Activated naive CD4-positive, alpha-beta T cell treated with anti-CD3 and anti-CD28 coated beads, Interleukin-2, amount 10 ng/mL, durations not matched to agents 7 days and 5 days (primary cell): ENCODE measurements at regions not wholly inside any gene's neighbourhood (a gene's known extent, or its start where the extent isn't known, plus 50 kb on each side); places are given as distances from the start of the nearest gene placed in this dataset.
"Not testable (repeated sequence)": the region's sequence is repeated elsewhere in the genome, so short reads cannot be mapped to it uniquely, and the experiment has no call there.

Experiments
- CTCF ChIA-PET: fragments of 350-600 bp; sonication (Branson Sonifier 250); formaldehyde crosslinking; loops from one replicate; lab custom pipeline; 2021; ENCODE audit warnings: antibody characterized with exemption; lab: Charles Lee
- DNase-seq: peaks from one replicate; pipeline ENCODE4 v3.0.0-alpha.2; 2020
- H3K27ac Mint-ChIP-seq: one replicate; pipeline ENCODE4 v1.8.0; 2021; ENCODE audit warnings: mild to moderate bottlenecking, moderate library complexity, mixed read lengths
- H3K27me3 Mint-ChIP-seq: one replicate; pipeline ENCODE4 v1.8.0; 2021; ENCODE audit warnings: mild to moderate bottlenecking, mixed read lengths
- H3K36me3 Mint-ChIP-seq: one replicate; pipeline ENCODE4 v1.8.0; 2021; ENCODE audit warnings: mixed read lengths
- H3K4me1 Mint-ChIP-seq: one replicate; pipeline ENCODE4 v1.8.0; 2021; ENCODE audit warnings: mixed read lengths
- H3K4me3 Mint-ChIP-seq: one replicate; pipeline ENCODE4 v1.8.0; 2021; ENCODE audit warnings: mild to moderate bottlenecking, moderate library complexity, mixed read lengths
- H3K9me3 Mint-ChIP-seq: one replicate; pipeline ENCODE4 v1.8.0; 2021; ENCODE audit warnings: mixed read lengths

- H3K27me3 Mint-ChIP-seq, result no peaks in the 10 kb centered on the region
- no peak for DNase-seq
- H3K36me3 Mint-ChIP-seq, result no peaks in the 10 kb centered on the region
- no peak overlapping the region for H3K4me3 Mint-ChIP-seq
- CTCF ChIA-PET, result no interaction called here
- no peak overlapping the region for H3K27ac Mint-ChIP-seq
- no peaks in the 10 kb centered on the region for H3K4me1 Mint-ChIP-seq
- H3K9me3 Mint-ChIP-seq, result no peaks in the 10 kb centered on the region
These were observed 356.6 kb downstream of the PPP1R3A start for GRCh38 chr7:113562242-113562641.

- Mint-ChIP-seq H3K4me1 (no peaks in the 10 kb centered on the region), H3K4me3 (no peak overlapping the region), H3K9me3 (no peaks in the 10 kb centered on the region), H3K36me3 (no peaks in the 10 kb centered on the region), H3K27ac (no peak overlapping the region), H3K27me3 (no peaks in the 10 kb centered on the region)
- DNase-seq, result no peak
- CTCF ChIA-PET, result no interaction called here
These were observed 357.4 kb downstream of the PPP1R3A start for GRCh38 chr7:113561446-113561845.

- no peak for DNase-seq
- no peaks in the 10 kb centered on the region for H3K4me1 Mint-ChIP-seq
- no peaks in the 10 kb centered on the region for H3K36me3 Mint-ChIP-seq
- no peak overlapping the region for H3K4me3 Mint-ChIP-seq
- H3K27me3 Mint-ChIP-seq, result no peaks in the 10 kb centered on the region
- CTCF ChIA-PET, result no interaction called here
- no peaks in the 10 kb centered on the region for H3K9me3 Mint-ChIP-seq
- no peak overlapping the region for H3K27ac Mint-ChIP-seq
These were observed 367.8 kb downstream of the PPP1R3A start for GRCh38 chr7:113550966-113551365.

- CTCF ChIA-PET, result no interaction called here
- Mint-ChIP-seq H3K27me3 (no peaks in the 10 kb centered on the region), H3K4me3 (no peak overlapping the region), H3K27ac (no peak overlapping the region), H3K36me3 (no peaks in the 10 kb centered on the region), H3K9me3 (no peaks in the 10 kb centered on the region), H3K4me1 (no peaks in the 10 kb centered on the region)
- DNase-seq, result no peak
These were observed 370.2 kb downstream of the PPP1R3A start for GRCh38 chr7:113548561-113548960.

GRCh38 chr7:113548137-113548536, 370.7 kb downstream of the PPP1R3A start:
- H3K4me3 Mint-ChIP-seq, result no peak overlapping the region
- H3K36me3 Mint-ChIP-seq, result no peaks in the 10 kb centered on the region
- CTCF ChIA-PET, result no interaction called here
- no peak overlapping the region for H3K27ac Mint-ChIP-seq
- H3K9me3 Mint-ChIP-seq, result no peaks in the 10 kb centered on the region
- no peaks in the 10 kb centered on the region for H3K4me1 Mint-ChIP-seq
- H3K27me3 Mint-ChIP-seq, result no peaks in the 10 kb centered on the region
- DNase-seq, result no peak

- Mint-ChIP-seq H3K27me3 (no peaks in the 10 kb centered on the region), H3K4me1 (no peaks in the 10 kb centered on the region), H3K4me3 (no peak overlapping the region), H3K36me3 (no peaks in the 10 kb centered on the region), H3K9me3 (no peaks in the 10 kb centered on the region), H3K27ac (no peak overlapping the region)
- CTCF ChIA-PET, result no interaction called here
- no peak for DNase-seq
These were observed 397.3 kb downstream of the PPP1R3A start for GRCh38 chr7:113521468-113521867.

- Mint-ChIP-seq H3K4me3 (no peak overlapping the region), H3K27ac (no peak overlapping the region), H3K4me1 (no peaks in the 10 kb centered on the region), H3K36me3 (no peaks in the 10 kb centered on the region), H3K9me3 (no peaks in the 10 kb centered on the region), H3K27me3 (no peaks in the 10 kb centered on the region)
- DNase-seq, result no peak
- CTCF ChIA-PET, result no interaction called here
These were observed 399.3 kb downstream of the PPP1R3A start for GRCh38 chr7:113519472-113519871.

GRCh38 chr7:113504691-113505090, 386.3 kb upstream of the SMIM30 start:
- H3K4me3 Mint-ChIP-seq, result no peak overlapping the region
- no peaks in the 10 kb centered on the region for H3K9me3 Mint-ChIP-seq
- no peaks in the 10 kb centered on the region for H3K4me1 Mint-ChIP-seq
- no peaks in the 10 kb centered on the region for H3K36me3 Mint-ChIP-seq
- H3K27ac Mint-ChIP-seq, result no peak overlapping the region
- CTCF ChIA-PET, result no interaction called here
- no peaks in the 10 kb centered on the region for H3K27me3 Mint-ChIP-seq
- no peak for DNase-seq

- no peaks in the 10 kb centered on the region for H3K4me1 Mint-ChIP-seq
- H3K27ac Mint-ChIP-seq, result no peak overlapping the region
- no peak overlapping the region for H3K4me3 Mint-ChIP-seq
- no peaks in the 10 kb centered on the region for H3K27me3 Mint-ChIP-seq
- no peaks in the 10 kb centered on the region for H3K9me3 Mint-ChIP-seq
- CTCF ChIA-PET, result no interaction called here
- DNase-seq, result no peak
- no peaks in the 10 kb centered on the region for H3K36me3 Mint-ChIP-seq
These were observed 385.8 kb upstream of the SMIM30 start for GRCh38 chr7:113504142-113504541.

- H3K27me3 Mint-ChIP-seq, H3K4me1 Mint-ChIP-seq, H3K4me3 Mint-ChIP-seq, H3K9me3 Mint-ChIP-seq, H3K36me3 Mint-ChIP-seq, DNase-seq, H3K27ac Mint-ChIP-seq, CTCF ChIA-PET: not testable (repeated sequence)
These were observed 378.2 kb upstream of the SMIM30 start for GRCh38 chr7:113496586-113496985.

- H3K4me1 Mint-ChIP-seq, H3K9me3 Mint-ChIP-seq, DNase-seq, H3K4me3 Mint-ChIP-seq, H3K27ac Mint-ChIP-seq, H3K27me3 Mint-ChIP-seq, H3K36me3 Mint-ChIP-seq, CTCF ChIA-PET: not testable (repeated sequence)
These were observed 376.6 kb upstream of the SMIM30 start for GRCh38 chr7:113494797-113495566.

GRCh38 chr7:113491305-113491704, 373.0 kb upstream of the SMIM30 start:
- no peaks in the 10 kb centered on the region for H3K9me3 Mint-ChIP-seq
- no peaks in the 10 kb centered on the region for H3K27me3 Mint-ChIP-seq
- DNase-seq, result no peak
- no peak overlapping the region for H3K27ac Mint-ChIP-seq
- H3K36me3 Mint-ChIP-seq, result no peaks in the 10 kb centered on the region
- H3K4me3 Mint-ChIP-seq, result no peak overlapping the region
- H3K4me1 Mint-ChIP-seq, result no peaks in the 10 kb centered on the region
- CTCF ChIA-PET, result no interaction called here

GRCh38 chr7:113487925-113488731, 369.8 kb upstream of the SMIM30 start:
- Mint-ChIP-seq H3K9me3 (no peaks in the 10 kb centered on the region), H3K4me1 (no peaks in the 10 kb centered on the region), H3K4me3 (no peak overlapping the region), H3K36me3 (no peaks in the 10 kb centered on the region), H3K27ac (no peak overlapping the region), H3K27me3 (no peaks in the 10 kb centered on the region)
- no peak for DNase-seq
- CTCF ChIA-PET, result no interaction called here

- CTCF ChIA-PET, result no interaction called here
- H3K36me3 Mint-ChIP-seq, result no peaks in the 10 kb centered on the region
- DNase-seq, result no peak
- H3K27me3 Mint-ChIP-seq, result no peaks in the 10 kb centered on the region
- H3K27ac Mint-ChIP-seq, result no peak overlapping the region
- no peak overlapping the region for H3K4me3 Mint-ChIP-seq
- H3K4me1 Mint-ChIP-seq, result no peaks in the 10 kb centered on the region
- no peaks in the 10 kb centered on the region for H3K9me3 Mint-ChIP-seq
These were observed 368.2 kb upstream of the SMIM30 start for GRCh38 chr7:113486548-113486947.

GRCh38 chr7:113483657-113484056, 365.3 kb upstream of the SMIM30 start:
- CTCF ChIA-PET, result no interaction called here
- no peak overlapping the region for H3K27ac Mint-ChIP-seq

More at GRCh38 chr7:113483657-113484056, 365.3 kb upstream of the SMIM30 start:
- Mint-ChIP-seq H3K4me1 (no peaks in the 10 kb centered on the region), H3K4me3 (no peak overlapping the region), H3K9me3 (no peaks in the 10 kb centered on the region), H3K27me3 (no peaks in the 10 kb centered on the region), H3K36me3 (no peaks in the 10 kb centered on the region)
- no peak for DNase-seq
